ENCODE measurements at regions not wholly inside any gene's neighbourhood (a gene's known extent, or its start where the extent isn't known, plus 50 kb on each side); places are given as distances from the start of the nearest gene placed in this dataset.
A peak's percentile ranks its signal among the peaks of the same experiment; 100 is the strongest.

DNA sequence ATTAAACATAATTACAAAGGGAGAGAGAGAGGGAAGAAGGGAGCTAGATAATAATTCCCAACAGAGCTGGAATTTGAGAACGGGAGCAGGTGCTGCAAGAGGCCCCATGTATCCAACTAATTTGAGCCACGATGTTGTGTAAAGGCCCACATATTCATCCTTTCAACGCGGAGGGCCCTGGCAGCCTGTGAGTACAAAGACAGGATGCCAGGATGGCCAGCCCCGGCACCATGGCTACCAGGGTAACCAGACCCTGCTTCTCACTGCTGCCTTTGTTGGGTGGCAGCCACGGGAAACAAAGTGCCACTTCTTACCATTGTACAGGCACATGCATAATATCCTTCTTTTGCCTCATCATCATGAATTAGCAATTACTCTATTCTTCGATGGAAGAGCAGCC lies 492.0 kb upstream of the NRSN1 start:
- ATAC-seq = no peak
- WGBS = 86% methylated on average over 7 of the region's 7 CpGs
- no peak for DNase-seq
- Histone ChIP-seq H3K27me3 (ENCODE audit: control insufficient read depth, insufficient read depth) (no peaks in the 10 kb centered on the region), H3K4me3 (ENCODE audit: low read length) (no peak overlapping the region), H3K9me3 (ENCODE audit: control insufficient read depth, low read length) (no peaks in the 10 kb centered on the region), H3K27ac (ENCODE audit: low read length) (no peak overlapping the region), H3K4me1 (ENCODE audit: control insufficient read depth, insufficient read depth, low read length) (no peaks in the 10 kb centered on the region)
- intact Hi-C loops (cut with DNase I) = no loop called here

DNA sequence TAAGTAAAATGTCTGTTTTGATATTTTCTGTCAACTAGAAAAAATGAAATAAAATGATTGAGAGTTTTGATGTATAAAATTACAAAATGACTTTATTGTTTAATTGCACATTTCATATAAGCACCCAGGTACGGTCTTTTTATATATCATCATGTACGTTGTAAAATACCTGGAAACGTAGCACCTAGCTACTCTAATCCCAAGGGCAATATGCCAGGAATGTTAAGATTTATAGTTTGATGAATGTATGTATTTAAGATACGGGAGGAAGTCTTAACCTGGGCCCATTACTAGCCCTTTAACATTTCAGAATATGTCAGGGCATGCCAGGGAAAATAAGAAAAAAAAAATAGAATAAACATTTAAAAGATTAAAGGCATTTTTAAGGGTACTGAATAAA lies 490.9 kb upstream of the NRSN1 start:
- Histone ChIP-seq H3K27me3 (ENCODE audit: control insufficient read depth, insufficient read depth) (no peaks in the 10 kb centered on the region), H3K9me3 (ENCODE audit: control insufficient read depth, low read length) (no peaks in the 10 kb centered on the region), H3K4me3 (ENCODE audit: low read length) (no peak overlapping the region), H3K27ac (ENCODE audit: low read length) (no peak overlapping the region), H3K4me1 (ENCODE audit: control insufficient read depth, insufficient read depth, low read length) (no peaks in the 10 kb centered on the region)
- DNase-seq (no peak), ATAC-seq (no peak)
- WGBS = 89% methylated on average over 4 of the region's 4 CpGs
- intact Hi-C loops (cut with DNase I) = no loop called here

DNA sequence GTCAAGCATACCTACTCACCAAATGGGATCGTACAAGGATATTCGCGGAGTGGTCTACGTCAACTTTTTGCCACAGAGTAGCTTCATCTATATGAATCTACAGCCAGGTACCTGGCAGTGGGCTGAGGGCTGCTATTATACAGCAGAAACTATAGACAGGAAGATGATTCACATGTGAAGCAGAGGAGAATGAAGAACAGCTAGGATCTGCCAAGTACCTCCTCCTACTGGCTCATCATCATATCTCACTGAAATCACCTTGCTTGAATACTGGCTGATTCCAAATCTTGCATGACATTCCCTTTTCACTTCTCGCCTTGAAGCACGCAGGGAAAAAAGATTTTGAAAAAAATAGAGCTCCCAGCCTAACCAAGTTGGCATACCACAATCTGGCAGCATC lies 488.7 kb upstream of the NRSN1 start:
- Histone ChIP-seq H3K27ac (ENCODE audit: low read length) (no peak overlapping the region), H3K27me3 (ENCODE audit: control insufficient read depth, insufficient read depth) (no peaks in the 10 kb centered on the region), H3K4me3 (ENCODE audit: low read length) (no peak overlapping the region), H3K9me3 (ENCODE audit: control insufficient read depth, low read length) (no peaks in the 10 kb centered on the region), H3K4me1 (ENCODE audit: control insufficient read depth, insufficient read depth, low read length) (no peaks in the 10 kb centered on the region)
- intact Hi-C loops (cut with DNase I) = no loop called here
- ATAC-seq = no peak
- WGBS = 91% methylated on average over 6 of the region's 6 CpGs
- no peak for DNase-seq

DNA sequence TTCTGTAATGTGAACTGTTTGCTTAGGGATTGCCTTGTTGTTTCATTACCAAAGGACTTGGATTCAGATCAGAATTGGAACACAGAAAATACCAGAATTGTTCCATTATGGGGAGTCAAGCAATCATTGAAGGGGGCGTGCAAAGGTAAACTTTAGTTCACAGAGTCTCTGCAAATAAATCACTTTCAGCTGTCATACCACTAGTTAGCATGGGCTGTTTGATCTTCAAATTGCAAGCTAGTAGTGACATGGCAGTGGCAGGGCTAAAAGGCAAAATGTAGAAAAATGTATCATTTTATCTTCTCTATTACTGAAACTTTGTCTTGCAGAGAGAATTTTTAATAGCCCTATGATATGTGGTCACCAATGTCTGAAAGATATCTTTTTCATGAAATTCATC lies 483.2 kb upstream of the NRSN1 start:
- Histone ChIP-seq H3K27ac (ENCODE audit: low read length) (no peak overlapping the region), H3K27me3 (ENCODE audit: control insufficient read depth, insufficient read depth) (no peaks in the 10 kb centered on the region), H3K4me1 (ENCODE audit: control insufficient read depth, insufficient read depth, low read length) (no peaks in the 10 kb centered on the region), H3K4me3 (ENCODE audit: low read length) (no peak overlapping the region), H3K9me3 (ENCODE audit: control insufficient read depth, low read length) (no peaks in the 10 kb centered on the region)
- intact Hi-C loops (cut with DNase I) = no loop called here
- WGBS = 92% methylated on average over 1 of the region's 1 CpG
- no peak for DNase-seq
- ATAC-seq = no peak

DNA sequence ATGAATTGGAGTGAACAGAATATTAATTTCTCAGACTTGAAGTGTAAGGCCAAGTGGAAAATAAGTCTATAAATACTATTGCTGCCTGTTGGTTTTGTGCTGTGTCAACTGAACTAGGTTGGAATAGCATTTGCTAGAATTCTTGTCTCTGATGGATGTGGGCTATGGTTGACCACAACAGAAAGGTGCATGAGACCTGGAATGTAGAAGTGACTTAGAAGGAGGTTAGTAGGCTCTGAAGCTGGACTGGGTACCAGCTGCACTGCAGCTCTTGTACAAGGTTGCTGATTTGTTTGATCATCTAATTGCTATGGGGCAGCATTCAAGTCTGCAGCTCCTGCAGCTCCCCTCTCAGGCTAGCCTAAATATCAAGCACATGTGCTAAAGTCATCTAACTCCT lies 479.0 kb upstream of the NRSN1 start:
- Histone ChIP-seq H3K27ac (ENCODE audit: low read length) (no peak overlapping the region), H3K4me1 (ENCODE audit: control insufficient read depth, insufficient read depth, low read length) (no peaks in the 10 kb centered on the region), H3K27me3 (ENCODE audit: control insufficient read depth, insufficient read depth) (no peaks in the 10 kb centered on the region), H3K9me3 (ENCODE audit: control insufficient read depth, low read length) (no peaks in the 10 kb centered on the region), H3K4me3 (ENCODE audit: low read length) (no peak overlapping the region)
- intact Hi-C loops (cut with DNase I) = no loop called here
- ATAC-seq (no peak), DNase-seq (no peak)

DNA sequence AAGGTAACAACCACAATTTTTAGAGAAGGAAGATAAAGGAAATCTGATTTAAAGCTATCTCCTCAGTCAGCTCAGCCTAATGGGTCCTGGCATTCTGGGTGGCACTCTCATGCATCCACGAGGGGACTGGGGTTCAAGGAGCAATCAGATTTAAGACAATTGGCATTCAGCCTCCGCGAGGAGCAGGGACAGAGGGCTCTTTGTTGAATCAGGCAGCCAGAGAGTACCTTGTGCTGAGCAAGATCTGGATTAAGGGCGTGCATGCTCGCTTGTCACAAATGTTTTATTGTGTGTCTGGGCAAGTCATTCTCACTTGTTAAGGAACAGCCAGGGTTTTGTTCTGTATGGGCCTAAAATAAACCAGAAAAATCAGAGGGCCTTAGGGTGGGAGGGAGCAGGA lies 475.3 kb upstream of the NRSN1 start:
- 63% methylated on average over 5 of the region's 5 CpGs for WGBS
- ATAC-seq = peak in 1 of 2 donors; percentile 16
- H3K27me3 ChIP-seq (ENCODE audit: control insufficient read depth, insufficient read depth) = no peaks in the 10 kb centered on the region

DNA sequence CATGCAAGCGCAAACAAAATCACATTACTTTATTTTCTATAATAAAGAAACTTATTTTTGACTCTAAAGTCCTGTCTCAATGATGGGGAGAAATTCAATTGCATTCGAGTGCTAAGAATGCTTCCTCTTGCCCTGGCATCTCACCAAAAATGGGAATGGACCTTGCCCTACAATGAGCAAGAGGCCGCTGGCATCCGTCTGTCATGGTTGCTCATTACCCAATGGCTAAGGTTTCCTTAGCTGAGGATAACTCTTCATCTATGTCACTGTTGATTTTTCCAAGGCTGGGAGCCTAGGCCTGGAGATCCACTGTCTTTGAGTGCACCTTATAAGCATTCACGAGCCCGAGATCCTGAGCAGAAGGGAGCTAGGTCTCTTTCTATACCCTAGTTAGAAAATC lies 471.3 kb upstream of the NRSN1 start:
- DNase-seq = no peak
- Histone ChIP-seq H3K9me3 (ENCODE audit: control insufficient read depth, low read length) (no peaks in the 10 kb centered on the region), H3K4me3 (ENCODE audit: low read length) (no peak overlapping the region), H3K27me3 (ENCODE audit: control insufficient read depth, insufficient read depth) (no peaks in the 10 kb centered on the region), H3K27ac (ENCODE audit: low read length) (no peak overlapping the region), H3K4me1 (ENCODE audit: control insufficient read depth, insufficient read depth, low read length) (no peaks in the 10 kb centered on the region)
- ATAC-seq = no peak
- intact Hi-C loops (cut with DNase I) = no loop called here
- WGBS = 76% methylated on average over 6 of the region's 6 CpGs

More for the DNA sequence above, 475.3 kb upstream of the NRSN1 start:
- intact Hi-C loops (cut with DNase I) = no loop called here
- Histone ChIP-seq H3K9me3 (ENCODE audit: control insufficient read depth, low read length) (no peaks in the 10 kb centered on the region), H3K4me3 (ENCODE audit: low read length) (no peak overlapping the region), H3K27ac (ENCODE audit: low read length) (no peak overlapping the region), H3K4me1 (ENCODE audit: control insufficient read depth, insufficient read depth, low read length) (no peaks in the 10 kb centered on the region)
- DNase-seq = no peak

DNA sequence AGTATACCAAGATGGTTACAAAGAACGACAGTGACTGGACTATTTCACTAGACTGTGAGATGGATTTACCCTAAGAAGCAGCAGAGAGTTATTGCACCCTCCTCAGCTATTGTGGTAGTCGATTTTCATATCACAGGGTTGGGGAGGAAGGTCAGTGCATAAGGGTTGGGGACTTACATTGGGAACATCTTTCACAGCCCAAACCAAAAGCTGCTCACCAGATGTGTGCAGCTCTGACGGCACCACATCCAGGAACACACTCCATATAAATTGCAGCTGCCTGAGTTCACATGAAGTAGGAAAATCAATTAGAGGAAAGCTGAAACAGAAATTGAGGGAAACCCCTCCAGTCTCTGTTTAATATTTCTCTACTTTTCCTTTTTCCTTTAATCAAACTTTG lies 470.5 kb upstream of the NRSN1 start:
- Histone ChIP-seq H3K4me3 (ENCODE audit: low read length) (no peak overlapping the region), H3K9me3 (ENCODE audit: control insufficient read depth, low read length) (no peaks in the 10 kb centered on the region), H3K27me3 (ENCODE audit: control insufficient read depth, insufficient read depth) (no peaks in the 10 kb centered on the region), H3K4me1 (ENCODE audit: control insufficient read depth, insufficient read depth, low read length) (no peaks in the 10 kb centered on the region), H3K27ac (ENCODE audit: low read length) (no peak overlapping the region)
- WGBS = 69% methylated on average over 3 of the region's 3 CpGs
- DNase-seq (no peak), ATAC-seq (no peak)
- intact Hi-C loops (cut with DNase I) = no loop called here

DNA sequence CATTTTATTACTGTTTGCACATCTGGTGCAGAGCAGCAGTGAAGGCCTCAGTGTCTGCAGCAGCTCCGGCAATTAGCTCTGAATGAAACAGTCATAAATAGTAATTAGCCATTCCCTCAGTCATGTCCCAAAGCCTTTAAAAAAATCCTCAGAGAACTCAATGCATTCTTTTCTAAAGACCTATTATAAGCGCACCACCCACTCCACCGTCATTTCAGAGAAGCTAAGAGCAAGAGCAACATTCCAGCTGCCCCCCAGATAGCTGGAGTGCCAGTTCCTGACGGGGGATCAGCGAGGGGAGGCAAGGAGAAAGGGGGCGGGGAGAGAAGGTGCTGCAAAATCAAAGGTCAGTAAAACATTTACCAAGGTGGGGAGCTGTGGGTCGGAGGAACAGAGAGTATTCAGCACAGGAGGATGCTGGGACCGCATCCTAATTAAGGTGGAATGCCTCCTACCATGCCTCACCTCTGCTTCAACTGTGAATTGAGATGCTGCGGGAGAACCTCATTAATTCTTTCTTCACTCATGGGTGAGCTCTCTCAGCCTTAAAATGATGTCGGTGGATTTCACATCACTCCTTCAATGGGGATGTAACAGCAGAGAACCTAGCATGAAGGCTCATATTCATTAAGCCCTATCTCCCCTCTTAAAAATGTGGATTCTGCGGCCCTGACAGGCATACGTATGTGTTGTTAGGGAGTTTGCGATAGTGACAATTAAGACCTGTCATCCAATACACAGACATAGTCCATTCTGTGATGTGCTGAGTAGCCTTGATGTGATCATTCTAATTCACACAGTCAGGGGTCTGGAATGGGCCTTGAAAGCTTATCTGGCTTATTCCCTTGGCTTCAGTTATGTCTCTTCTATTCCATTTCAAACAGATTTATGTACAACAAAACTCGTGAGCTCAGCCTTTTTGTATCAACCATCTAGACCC lies 469.5 kb upstream of the NRSN1 start:
- no peaks in the 10 kb centered on the region for H3K4me1 ChIP-seq (ENCODE audit: control insufficient read depth, insufficient read depth, low read length)
- intact Hi-C loops (cut with DNase I) = no loop called here
- H3K9me3 ChIP-seq (ENCODE audit: control insufficient read depth, low read length) = no peaks in the 10 kb centered on the region
- no peak overlapping the region for H3K27ac ChIP-seq (ENCODE audit: low read length)
- ATAC-seq (no peak), DNase-seq (no peak)
- 77% methylated on average over 14 of the region's 14 CpGs for WGBS
- no peaks in the 10 kb centered on the region for H3K27me3 ChIP-seq (ENCODE audit: control insufficient read depth, insufficient read depth)
- H3K4me3 ChIP-seq (ENCODE audit: low read length) = no peak overlapping the region

DNA sequence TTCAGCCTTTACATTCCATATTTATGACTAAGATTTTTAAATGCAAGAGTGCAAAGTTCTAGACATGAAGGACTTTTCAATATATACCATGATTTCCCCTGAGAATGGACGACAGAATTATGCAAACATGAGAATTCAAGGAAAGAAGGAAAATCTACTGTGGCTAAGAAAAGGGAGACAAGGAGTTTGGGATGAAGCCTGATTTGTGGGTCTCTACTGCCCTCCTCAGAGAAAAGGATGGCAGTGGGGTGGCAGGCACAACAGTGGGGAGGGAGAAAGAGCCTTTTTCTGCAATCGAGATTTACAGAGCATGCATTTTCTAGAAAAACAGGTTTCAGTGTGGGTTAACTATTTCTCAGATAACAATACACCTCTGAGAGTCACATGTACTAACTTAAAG lies 466.9 kb upstream of the NRSN1 start:
- no peak overlapping the region for H3K27ac ChIP-seq (ENCODE audit: low read length)
- H3K4me3 ChIP-seq (ENCODE audit: low read length) = no peak overlapping the region
- ATAC-seq = peak in 1 of 2 donors; percentile 45
- WGBS = 24% methylated on average over 2 of the region's 2 CpGs
- H3K27me3 ChIP-seq (ENCODE audit: control insufficient read depth, insufficient read depth) = no peaks in the 10 kb centered on the region
- H3K9me3 ChIP-seq (ENCODE audit: control insufficient read depth, low read length) = no peaks in the 10 kb centered on the region
- no peak for DNase-seq
- intact Hi-C loops (cut with DNase I) = no loop called here
- no peaks in the 10 kb centered on the region for H3K4me1 ChIP-seq (ENCODE audit: control insufficient read depth, insufficient read depth, low read length)

DNA sequence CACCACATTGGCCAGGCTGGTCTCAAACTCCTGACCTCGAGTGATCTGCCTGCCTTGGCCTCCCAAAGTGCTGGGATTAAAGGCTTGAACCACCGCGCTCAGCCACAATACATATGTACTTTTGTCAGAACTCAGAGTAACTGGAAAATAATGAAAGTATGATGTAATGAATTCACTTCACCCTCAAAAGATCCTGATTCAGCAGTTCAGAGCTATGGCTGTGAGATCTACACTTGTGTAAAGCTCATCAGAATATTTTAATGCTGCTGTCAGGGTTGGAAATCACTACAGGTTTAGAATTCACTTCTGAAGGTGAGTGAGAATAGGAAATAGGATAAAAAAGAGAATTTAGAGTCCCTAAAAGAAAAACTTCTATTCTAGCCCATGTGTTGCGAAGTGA lies 464.5 kb upstream of the NRSN1 start:
- H3K4me3 ChIP-seq (ENCODE audit: low read length) = no peak overlapping the region
- DNase-seq (no peak), ATAC-seq (no peak)
- H3K4me1 ChIP-seq (ENCODE audit: control insufficient read depth, insufficient read depth, low read length) = no peaks in the 10 kb centered on the region
- intact Hi-C loops (cut with DNase I) = no loop called here
- no peaks in the 10 kb centered on the region for H3K27me3 ChIP-seq (ENCODE audit: control insufficient read depth, insufficient read depth)
- WGBS = 89% methylated on average over 4 of the region's 4 CpGs
- H3K27ac ChIP-seq (ENCODE audit: low read length) = no peak overlapping the region
- no peaks in the 10 kb centered on the region for H3K9me3 ChIP-seq (ENCODE audit: control insufficient read depth, low read length)

DNA sequence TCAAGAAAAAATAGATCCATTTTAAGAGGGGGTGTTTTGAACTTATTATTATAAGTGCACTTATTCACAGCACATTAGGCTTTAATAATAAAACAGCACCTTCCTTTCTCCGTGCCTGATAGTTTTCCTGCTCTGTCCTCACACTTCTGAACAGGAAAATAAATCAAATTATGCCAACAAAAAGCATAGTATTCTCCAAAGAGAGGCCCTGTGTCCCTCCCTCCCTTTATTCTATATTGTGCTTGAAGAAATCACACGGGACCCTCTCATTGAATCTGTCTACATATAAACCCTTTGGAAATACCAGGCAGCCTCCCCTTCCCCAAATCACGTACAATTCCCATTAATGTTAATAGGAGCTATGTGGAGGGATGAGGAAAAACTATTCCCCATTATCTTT lies 462.9 kb upstream of the NRSN1 start:
- no peaks in the 10 kb centered on the region for H3K27me3 ChIP-seq (ENCODE audit: control insufficient read depth, insufficient read depth)
- WGBS = 77% methylated on average over 3 of the region's 3 CpGs
- DNase-seq (no peak), ATAC-seq (no peak)
- no peaks in the 10 kb centered on the region for H3K9me3 ChIP-seq (ENCODE audit: control insufficient read depth, low read length)
- intact Hi-C loops (cut with DNase I) = no loop called here
- no peak overlapping the region for H3K27ac ChIP-seq (ENCODE audit: low read length)
- H3K4me1 ChIP-seq (ENCODE audit: control insufficient read depth, insufficient read depth, low read length) = no peaks in the 10 kb centered on the region
- no peak overlapping the region for H3K4me3 ChIP-seq (ENCODE audit: low read length)

Measured in right cardiac atrium (tissue), 5 donors.